ENCODE measurements at regions not wholly inside any gene's neighbourhood (a gene's known extent, or its start where the extent isn't known, plus 50 kb on each side); places are given as distances from the start of the nearest gene placed in this dataset.

DNA sequence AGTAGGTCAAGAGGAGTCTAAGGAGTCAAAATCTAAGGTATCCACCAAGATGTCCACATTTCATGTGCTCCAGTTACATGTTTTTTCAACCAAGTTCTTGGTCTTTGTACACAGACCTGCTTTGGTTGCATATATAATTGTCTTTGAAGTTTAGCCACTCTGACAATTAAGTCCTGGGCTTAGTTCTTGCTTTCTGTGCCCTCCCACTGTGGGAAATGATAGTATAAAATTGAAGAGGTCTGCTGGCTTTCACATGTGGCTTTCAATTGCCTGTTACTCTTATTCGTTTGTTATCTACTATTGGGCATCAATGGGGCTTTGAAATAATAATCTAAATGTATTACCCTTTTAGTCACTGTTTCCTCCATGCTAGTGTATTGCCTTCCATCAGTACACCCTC lies 72.8 kb downstream of the TBR1 start:
- TF ChIP-seq, protein P1, sequence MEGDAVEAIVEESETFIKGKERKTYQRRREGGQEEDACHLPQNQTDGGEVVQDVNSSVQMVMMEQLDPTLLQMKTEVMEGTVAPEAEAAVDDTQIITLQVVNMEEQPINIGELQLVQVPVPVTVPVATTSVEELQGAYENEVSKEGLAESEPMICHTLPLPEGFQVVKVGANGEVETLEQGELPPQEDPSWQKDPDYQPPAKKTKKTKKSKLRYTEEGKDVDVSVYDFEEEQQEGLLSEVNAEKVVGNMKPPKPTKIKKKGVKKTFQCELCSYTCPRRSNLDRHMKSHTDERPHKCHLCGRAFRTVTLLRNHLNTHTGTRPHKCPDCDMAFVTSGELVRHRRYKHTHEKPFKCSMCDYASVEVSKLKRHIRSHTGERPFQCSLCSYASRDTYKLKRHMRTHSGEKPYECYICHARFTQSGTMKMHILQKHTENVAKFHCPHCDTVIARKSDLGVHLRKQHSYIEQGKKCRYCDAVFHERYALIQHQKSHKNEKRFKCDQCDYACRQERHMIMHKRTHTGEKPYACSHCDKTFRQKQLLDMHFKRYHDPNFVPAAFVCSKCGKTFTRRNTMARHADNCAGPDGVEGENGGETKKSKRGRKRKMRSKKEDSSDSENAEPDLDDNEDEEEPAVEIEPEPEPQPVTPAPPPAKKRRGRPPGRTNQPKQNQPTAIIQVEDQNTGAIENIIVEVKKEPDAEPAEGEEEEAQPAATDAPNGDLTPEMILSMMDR (IDR thresholded peaks at IDR 0.05; ENCODE audit: low read length): no peak
- TF ChIP-seq EZH2 (IDR thresholded peaks at IDR 0.05; ENCODE audit: borderline replicate concordance, low read length): no peak
